ENCODE measurements at regions not wholly inside any gene's neighbourhood (a gene's known extent, or its start where the extent isn't known, plus 50 kb on each side); places are given as distances from the start of the nearest gene placed in this dataset.

- Histone ChIP-seq H3K27ac (no peak overlapping the region), H3K27me3 (ENCODE audit: insufficient read depth, low read depth) (no peaks in the 10 kb centered on the region), H3K79me2 (ENCODE audit: insufficient read depth, low read depth) (no peaks in the 10 kb centered on the region), H3K4me2 (no peak overlapping the region), H3K9ac (no peak overlapping the region), H4K20me1 (ENCODE audit: insufficient read depth) (no peaks in the 10 kb centered on the region), H3K4me1 (ENCODE audit: low read depth, poor library complexity, severe bottlenecking) (no peaks in the 10 kb centered on the region), H3K4me3 (IDR thresholded peaks at IDR 0.05; ENCODE audit: insufficient read depth, low read depth, low read length) (no peak overlapping the region), H2AFZ (ENCODE audit: low read depth) (no peak overlapping the region), H3K36me3 (ENCODE audit: insufficient read depth) (no peaks in the 10 kb centered on the region)
- no peak for TF ChIP-seq CTCF (conservative IDR thresholded peaks at IDR 0.05; ENCODE audit: low read depth, low read length)
Observed at GRCh38 chr3:76873532-76874242, 166.2 kb upstream of the ROBO2 start.

GRCh38 chr3:76879959-76880358 lies 159.9 kb upstream of the ROBO2 start:
- H3K79me2 ChIP-seq (ENCODE audit: insufficient read depth, low read depth) = no peaks in the 10 kb centered on the region
- H3K27me3 ChIP-seq (ENCODE audit: insufficient read depth, low read depth) = no peaks in the 10 kb centered on the region
- H3K4me1 ChIP-seq (ENCODE audit: low read depth, poor library complexity, severe bottlenecking) = no peaks in the 10 kb centered on the region
- no peak overlapping the region for H3K4me3 ChIP-seq (IDR thresholded peaks at IDR 0.05; ENCODE audit: insufficient read depth, low read depth, low read length)
- no peak for TF ChIP-seq CTCF (conservative IDR thresholded peaks at IDR 0.05; ENCODE audit: low read depth, low read length)
- H4K20me1 ChIP-seq (ENCODE audit: insufficient read depth) = no peaks in the 10 kb centered on the region
- no peak overlapping the region for H3K9ac ChIP-seq
- H3K4me2 ChIP-seq = no peak overlapping the region
- H3K27ac ChIP-seq = no peak overlapping the region
- no peaks in the 10 kb centered on the region for H3K36me3 ChIP-seq (ENCODE audit: insufficient read depth)
- H2AFZ ChIP-seq (ENCODE audit: low read depth) = no peak overlapping the region

- Histone ChIP-seq H2AFZ (ENCODE audit: low read depth) (no peak overlapping the region), H3K4me1 (ENCODE audit: low read depth, poor library complexity, severe bottlenecking) (no peaks in the 10 kb centered on the region), H3K27me3 (ENCODE audit: insufficient read depth, low read depth) (no peaks in the 10 kb centered on the region), H4K20me1 (ENCODE audit: insufficient read depth) (no peaks in the 10 kb centered on the region), H3K79me2 (ENCODE audit: insufficient read depth, low read depth) (no peaks in the 10 kb centered on the region), H3K36me3 (ENCODE audit: insufficient read depth) (no peaks in the 10 kb centered on the region), H3K9ac (no peak overlapping the region), H3K4me2 (no peak overlapping the region), H3K4me3 (IDR thresholded peaks at IDR 0.05; ENCODE audit: insufficient read depth, low read depth, low read length) (no peak overlapping the region), H3K27ac (no peak overlapping the region)
- TF ChIP-seq CTCF (conservative IDR thresholded peaks at IDR 0.05; ENCODE audit: low read depth, low read length) = no peak
Observed at GRCh38 chr3:76886761-76887500, 153.0 kb upstream of the ROBO2 start.

GRCh38 chr3:76888856-76889255 lies 151.0 kb upstream of the ROBO2 start:
- Histone ChIP-seq H3K27me3 (ENCODE audit: insufficient read depth, low read depth) (no peaks in the 10 kb centered on the region), H4K20me1 (ENCODE audit: insufficient read depth) (no peaks in the 10 kb centered on the region), H3K4me2 (no peak overlapping the region), H3K36me3 (ENCODE audit: insufficient read depth) (no peaks in the 10 kb centered on the region), H3K27ac (no peak overlapping the region), H3K79me2 (ENCODE audit: insufficient read depth, low read depth) (no peaks in the 10 kb centered on the region), H3K4me3 (IDR thresholded peaks at IDR 0.05; ENCODE audit: insufficient read depth, low read depth, low read length) (no peak overlapping the region), H2AFZ (ENCODE audit: low read depth) (no peak overlapping the region), H3K4me1 (ENCODE audit: low read depth, poor library complexity, severe bottlenecking) (no peaks in the 10 kb centered on the region), H3K9ac (no peak overlapping the region)
- TF ChIP-seq CTCF (conservative IDR thresholded peaks at IDR 0.05; ENCODE audit: low read depth, low read length) = no peak
